Skeletal muscle satellite cell (primary cell): ENCODE measurements at regions not wholly inside any gene's neighbourhood (a gene's known extent, or its start where the extent isn't known, plus 50 kb on each side); places are given as distances from the start of the nearest gene placed in this dataset.

Experiments
- H3K27me3 ChIP-seq: 2 replicates; pipeline ENCODE4 v1.7.0; 2013; ENCODE audit warnings: low read length; ENCODE audit not compliant: control insufficient read depth, insufficient read depth
- H3K36me3 ChIP-seq: 2 replicates; pipeline ENCODE4 v1.7.0; 2013; ENCODE audit warnings: mild to moderate bottlenecking, control low read depth, low read length; ENCODE audit not compliant: insufficient read depth
- H3K4me1 ChIP-seq: 2 replicates; pipeline ENCODE4 v1.7.0; 2013; ENCODE audit warnings: low read length; ENCODE audit not compliant: control insufficient read depth, insufficient read depth
- H3K4me2 ChIP-seq: 2 replicates; pipeline ENCODE4 v1.7.0; 2013; ENCODE audit warnings: mild to moderate bottlenecking, low read length
- H3K4me3 ChIP-seq: 2 replicates; pipeline ENCODE4 v1.7.0; 2013; ENCODE audit warnings: low read length
- H3K9ac ChIP-seq: 2 replicates; pipeline ENCODE4 v1.7.0; 2013; ENCODE audit warnings: mild to moderate bottlenecking, low read depth, low read length, moderate library complexity
- H3K9me3 ChIP-seq: replicated peaks from 2 replicates; pipeline ENCODE4 v1.7.0; 2013; ENCODE audit warnings: mild to moderate bottlenecking, control low read depth, low read length

GRCh38 chr6:155943635-155944034 lies 488.0 kb upstream of the NOX3 start:
- Histone ChIP-seq H3K4me3 (no peak overlapping the region), H3K4me1 (no peaks in the 10 kb centered on the region), H3K9ac (no peak overlapping the region), H3K36me3 (no peaks in the 10 kb centered on the region), H3K4me2 (no peak overlapping the region), H3K27me3 (no peaks in the 10 kb centered on the region), H3K9me3 (peaks cover 24% of the 10 kb centered on the region)

DNA sequence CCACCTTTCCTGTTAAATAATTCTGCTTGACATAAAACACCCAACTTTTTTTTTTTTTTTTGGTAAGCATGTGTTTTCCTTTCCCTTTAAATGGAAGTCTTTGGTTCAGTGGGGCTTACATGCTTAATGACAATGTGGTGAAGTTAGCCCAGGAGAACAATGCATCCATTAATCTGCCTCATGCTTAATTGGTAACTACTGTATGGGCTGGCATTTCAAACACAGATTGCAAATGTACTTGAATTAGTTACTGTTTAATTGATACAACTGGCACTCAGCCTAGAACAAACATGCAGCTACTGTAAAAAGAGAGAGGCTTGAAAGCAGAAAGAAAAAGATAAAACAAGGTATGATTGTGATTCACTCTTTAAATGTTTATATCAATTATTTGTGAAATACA lies 483.6 kb upstream of the NOX3 start:
- Histone ChIP-seq H3K36me3 (no peaks in the 10 kb centered on the region), H3K4me2 (no peak overlapping the region), H3K27me3 (no peaks in the 10 kb centered on the region), H3K9me3 (peaks cover 5% of the 10 kb centered on the region), H3K4me1 (no peaks in the 10 kb centered on the region), H3K9ac (no peak overlapping the region), H3K4me3 (no peak overlapping the region)

- Histone ChIP-seq H3K9me3 (peaks cover 4% of the 10 kb centered on the region), H3K36me3 (no peaks in the 10 kb centered on the region), H3K4me3 (no peak overlapping the region), H3K27me3 (no peaks in the 10 kb centered on the region), H3K9ac (no peak overlapping the region), H3K4me2 (no peak overlapping the region), H3K4me1 (no peaks in the 10 kb centered on the region)
Observed at GRCh38 chr6:155936551-155936950, 480.9 kb upstream of the NOX3 start.

DNA sequence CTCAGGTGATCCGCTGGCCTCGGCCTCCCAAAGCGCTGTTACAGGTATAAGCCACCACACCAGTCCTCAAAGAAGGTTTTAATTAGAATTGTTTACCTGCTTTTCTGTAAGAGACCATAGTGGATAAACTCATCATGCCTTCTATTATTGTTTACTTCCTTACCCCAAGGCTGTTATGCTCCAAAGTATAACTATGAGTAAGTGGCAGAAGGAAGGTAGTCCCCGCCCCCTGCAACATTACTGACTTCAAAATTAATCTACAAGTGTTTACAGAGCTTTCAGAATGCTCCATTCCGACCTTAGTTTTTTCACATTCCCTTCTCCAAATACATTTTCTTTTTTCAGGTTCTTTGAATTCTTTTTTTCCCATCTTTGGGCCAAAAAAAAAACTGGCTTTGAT lies 480.5 kb upstream of the NOX3 start:
- no peak overlapping the region for H3K9ac ChIP-seq
- no peak overlapping the region for H3K4me3 ChIP-seq

GRCh38 chr6:155916846-155917624 lies 461.4 kb upstream of the NOX3 start:
- Histone ChIP-seq H3K4me3 (no peak overlapping the region), H3K4me2 (no peak overlapping the region), H3K9ac (no peak overlapping the region), H3K36me3 (no peaks in the 10 kb centered on the region), H3K27me3 (no peaks in the 10 kb centered on the region), H3K9me3 (no peaks in the 10 kb centered on the region), H3K4me1 (no peaks in the 10 kb centered on the region)

More for the DNA sequence above, 480.5 kb upstream of the NOX3 start:
- H3K9me3 ChIP-seq, result peaks cover 3% of the 10 kb centered on the region
- no peaks in the 10 kb centered on the region for H3K36me3 ChIP-seq
- H3K27me3 ChIP-seq, result no peaks in the 10 kb centered on the region
- no peaks in the 10 kb centered on the region for H3K4me1 ChIP-seq
- H3K4me2 ChIP-seq, result no peak overlapping the region

DNA sequence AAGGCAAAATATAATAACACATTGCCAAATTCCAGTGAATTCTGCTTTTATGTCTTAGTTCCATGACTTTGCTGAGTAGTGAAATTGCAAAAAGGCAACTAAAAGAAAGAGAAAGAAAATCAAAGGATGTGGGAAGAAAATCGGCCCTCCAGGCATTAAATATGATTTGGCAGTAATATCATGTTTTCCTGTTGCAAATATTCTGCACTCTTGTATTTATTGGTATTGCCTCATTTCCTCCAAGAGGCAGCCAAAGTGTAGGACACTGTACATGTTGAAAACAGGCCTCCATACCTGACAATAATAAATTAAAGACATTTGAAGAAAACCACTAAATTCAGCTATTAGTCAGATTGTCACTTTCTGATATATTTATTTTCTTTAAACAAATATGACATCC lies 460.0 kb upstream of the NOX3 start:
- no peak overlapping the region for H3K4me2 ChIP-seq
- no peak overlapping the region for H3K4me3 ChIP-seq
- no peaks in the 10 kb centered on the region for H3K36me3 ChIP-seq
- no peaks in the 10 kb centered on the region for H3K4me1 ChIP-seq
- no peak overlapping the region for H3K9ac ChIP-seq
- H3K27me3 ChIP-seq, result no peaks in the 10 kb centered on the region
- H3K9me3 ChIP-seq, result no peaks in the 10 kb centered on the region

GRCh38 chr6:155913816-155914215 lies 458.2 kb upstream of the NOX3 start:
- no peaks in the 10 kb centered on the region for H3K4me1 ChIP-seq
- no peaks in the 10 kb centered on the region for H3K36me3 ChIP-seq
- no peaks in the 10 kb centered on the region for H3K27me3 ChIP-seq
- H3K9ac ChIP-seq, result no peak overlapping the region
- no peaks in the 10 kb centered on the region for H3K9me3 ChIP-seq
- H3K4me3 ChIP-seq, result no peak overlapping the region
- H3K4me2 ChIP-seq, result no peak overlapping the region

GRCh38 chr6:155909710-155910109 lies 454.1 kb upstream of the NOX3 start:
- Histone ChIP-seq H3K27me3 (no peaks in the 10 kb centered on the region), H3K9me3 (no peaks in the 10 kb centered on the region), H3K4me2 (no peak overlapping the region), H3K4me3 (no peak overlapping the region), H3K9ac (no peak overlapping the region), H3K36me3 (no peaks in the 10 kb centered on the region), H3K4me1 (no peaks in the 10 kb centered on the region)

GRCh38 chr6:155895641-155896040 lies 440.0 kb upstream of the NOX3 start:
- no peaks in the 10 kb centered on the region for H3K9me3 ChIP-seq
- H3K27me3 ChIP-seq, result no peaks in the 10 kb centered on the region
- H3K4me2 ChIP-seq, result no peak overlapping the region
- no peaks in the 10 kb centered on the region for H3K36me3 ChIP-seq
- H3K9ac ChIP-seq, result no peak overlapping the region
- no peak overlapping the region for H3K4me3 ChIP-seq
- no peaks in the 10 kb centered on the region for H3K4me1 ChIP-seq

DNA sequence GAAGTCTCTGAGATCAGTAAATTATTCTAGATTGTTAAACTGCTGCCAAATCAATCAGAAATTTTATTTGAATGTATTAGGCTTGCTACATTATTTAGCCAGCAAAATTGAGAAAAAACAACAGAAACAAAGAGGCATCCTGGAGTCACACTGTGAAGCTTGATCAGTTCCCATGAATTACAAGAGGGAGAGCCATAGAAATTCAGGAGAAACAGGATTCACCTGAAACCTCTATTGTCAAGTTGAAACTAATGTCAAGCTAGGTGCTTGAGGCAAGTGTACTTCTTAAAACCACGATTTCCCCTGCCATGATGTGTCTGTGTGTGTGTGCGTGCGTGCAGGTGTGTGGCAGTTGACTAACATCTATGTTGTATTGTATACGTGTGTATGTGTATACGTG lies 439.1 kb upstream of the NOX3 start:
- Histone ChIP-seq H3K4me1 (no peaks in the 10 kb centered on the region), H3K36me3 (no peaks in the 10 kb centered on the region), H3K4me3 (no peak overlapping the region), H3K9me3 (no peaks in the 10 kb centered on the region), H3K4me2 (no peak overlapping the region), H3K9ac (no peak overlapping the region), H3K27me3 (no peaks in the 10 kb centered on the region)

DNA sequence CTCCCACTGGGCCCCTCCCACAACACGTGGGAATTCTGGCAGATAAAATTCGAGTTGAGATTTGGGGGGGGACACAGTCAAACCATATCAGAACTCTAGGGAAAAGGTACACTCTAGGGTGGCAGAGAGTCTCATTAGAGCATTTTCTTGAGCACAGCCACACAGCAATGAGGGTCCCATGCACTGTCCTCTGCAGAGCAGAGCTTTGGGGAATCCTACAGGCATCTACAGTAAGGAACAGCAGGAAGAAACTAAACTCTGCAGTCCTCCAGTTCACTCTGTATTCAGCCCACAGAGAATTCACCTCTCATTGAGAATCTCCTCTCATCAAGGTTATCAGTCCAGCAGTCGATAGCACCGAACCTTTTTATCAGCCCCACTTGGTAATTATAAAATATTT lies 438.6 kb upstream of the NOX3 start:
- Histone ChIP-seq H3K9me3 (no peaks in the 10 kb centered on the region), H3K36me3 (no peaks in the 10 kb centered on the region), H3K4me1 (no peaks in the 10 kb centered on the region), H3K4me3 (no peak overlapping the region), H3K4me2 (no peak overlapping the region), H3K9ac (no peak overlapping the region), H3K27me3 (no peaks in the 10 kb centered on the region)

DNA sequence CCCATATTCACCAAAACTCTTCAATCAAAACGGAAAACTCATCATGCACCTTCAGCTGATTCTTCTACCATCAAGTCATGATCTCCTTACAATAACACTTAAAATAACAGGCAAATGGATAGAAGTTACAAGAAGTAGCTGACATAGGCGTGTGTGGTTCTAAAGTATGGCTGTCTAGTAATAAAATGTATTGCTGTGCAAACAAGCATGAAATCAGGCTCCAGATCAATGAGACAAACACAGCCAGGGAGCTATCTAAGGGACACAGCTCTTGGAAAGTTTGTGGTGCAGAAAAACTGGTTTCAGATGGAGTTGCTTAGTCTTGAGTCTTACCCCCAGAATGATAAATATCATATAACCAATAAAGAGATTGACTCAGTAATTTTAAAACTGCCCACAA lies 434.8 kb upstream of the NOX3 start:
- Histone ChIP-seq H3K4me1 (no peaks in the 10 kb centered on the region), H3K36me3 (no peaks in the 10 kb centered on the region), H3K9me3 (no peaks in the 10 kb centered on the region), H3K9ac (no peak overlapping the region), H3K4me2 (no peak overlapping the region), H3K4me3 (no peak overlapping the region), H3K27me3 (no peaks in the 10 kb centered on the region)
